GM23338 (cell line): ENCODE measurements at regions not wholly inside any gene's neighbourhood (a gene's known extent, or its start where the extent isn't known, plus 50 kb on each side); places are given as distances from the start of the nearest gene placed in this dataset.

Experiments
- ATAC-seq: fragments of 200-7000 bp; cut with Tn5 transposase; 3 replicates; pipeline ENCODE4 v1.9.1; 2020
- DNase-seq: peaks from one replicate; pipeline ENCODE4 v3.0.0-alpha.2; 2015; ENCODE audit warnings: low spot score
- H2AFZ ChIP-seq: fragments of 200-600 bp; sonication (generic); 2 replicates; pipeline ENCODE4 v1.8.0; 2016; ENCODE audit warnings: antibody characterized with exemption, mild to moderate bottlenecking, moderate library complexity
- H3F3A ChIP-seq: fragments of 200-600 bp; sonication (generic); replicated peaks from 2 replicates; pipeline ENCODE4 v1.8.0; 2017; ENCODE audit warnings: antibody characterized with exemption, mixed run types, low read depth
- H3K27ac ChIP-seq: fragments of 200-600 bp; sonication (generic); 2 replicates; pipeline ENCODE4 v1.6.1; 2016; ENCODE audit warnings: low read depth
- H3K27me3 ChIP-seq: fragments of 200-600 bp; sonication (generic); 2 replicates; pipeline ENCODE4 v1.8.0; 2016; ENCODE audit warnings: mild to moderate bottlenecking, mixed run types, moderate library complexity; ENCODE audit not compliant: insufficient read depth
- H3K36me3 ChIP-seq: fragments of 200-600 bp; sonication (generic); 2 replicates; pipeline ENCODE4 v1.8.0; 2016; ENCODE audit warnings: mild to moderate bottlenecking; ENCODE audit not compliant: insufficient read depth
- H3K4me1 ChIP-seq: fragments of 200-600 bp; sonication (generic); 2 replicates; pipeline ENCODE4 v1.8.0; 2016; ENCODE audit warnings: mild to moderate bottlenecking, moderate library complexity; ENCODE audit not compliant: insufficient read depth
- H3K4me2 ChIP-seq: fragments of 200-600 bp; sonication (generic); 2 replicates; pipeline ENCODE4 v1.7.1; 2017; ENCODE audit warnings: mixed run types
- H3K4me3 ChIP-seq: fragments of 200-600 bp; sonication (generic); 2 replicates; pipeline ENCODE4 v1.6.1; 2016; ENCODE audit warnings: mixed run types
- H3K79me2 ChIP-seq: fragments of 200-600 bp; sonication (generic); replicated peaks from 2 replicates; pipeline ENCODE4 v1.8.0; 2017; ENCODE audit warnings: mild to moderate bottlenecking; ENCODE audit not compliant: insufficient read depth
- H3K9me2 ChIP-seq: fragments of 200-600 bp; sonication (generic); 2 replicates; pipeline ENCODE4 v1.8.0; 2017; ENCODE audit not compliant: insufficient read depth
- H4K20me1 ChIP-seq: fragments of 200-600 bp; sonication (generic); replicated peaks from 2 replicates; pipeline ENCODE4 v1.8.0; 2017; ENCODE audit warnings: mild to moderate bottlenecking; ENCODE audit not compliant: insufficient read depth
- H3K27ac Mint-ChIP-seq: 2 replicates; pipeline ENCODE4 v1.8.0; 2020; ENCODE audit warnings: inconsistent platforms, mild to moderate bottlenecking, moderate library complexity, mixed read lengths
- H3K27me3 Mint-ChIP-seq: 3 replicates; pipeline ENCODE4 v1.8.0; 2022; ENCODE audit warnings: low read depth, mild to moderate bottlenecking, moderate library complexity, mixed read lengths, inconsistent platforms; ENCODE audit not compliant: insufficient read depth, poor library complexity
- H3K36me3 Mint-ChIP-seq: 3 replicates; pipeline ENCODE4 v1.8.0; 2021; ENCODE audit warnings: low read depth, mild to moderate bottlenecking, inconsistent platforms, moderate library complexity, mixed read lengths
- H3K4me1 Mint-ChIP-seq: 3 replicates; pipeline ENCODE4 v1.8.0; 2020; ENCODE audit warnings: mild to moderate bottlenecking, inconsistent platforms, mixed read lengths
- H3K4me3 Mint-ChIP-seq: 3 replicates; pipeline ENCODE4 v1.8.0; 2021; ENCODE audit warnings: moderate library complexity, mild to moderate bottlenecking, inconsistent platforms, mixed read lengths
- H3K9me3 Mint-ChIP-seq: 3 replicates; pipeline ENCODE4 v1.8.0; 2020; ENCODE audit warnings: moderate library complexity, mild to moderate bottlenecking, inconsistent platforms, mixed read lengths
- CREB1 ChIP-seq: fragments of 250-450 bp; sonication (Bioruptor Pico); IDR thresholded peaks from 2 replicates; pipeline ENCODE4 v1.5.0; 2020; ENCODE audit warnings: low read depth, mild to moderate bottlenecking, moderate library complexity
- EZH2phosphoT487 ChIP-seq: fragments of 200-600 bp; sonication (generic); IDR thresholded peaks from one replicate; pipeline ENCODE4 v1.8.1; 2018; ENCODE audit warnings: antibody characterized with exemption; ENCODE audit not compliant: unreplicated experiment
- JUNB ChIP-seq: IDR thresholded peaks from one replicate; pipeline ENCODE4 v1.6.1; 2016; ENCODE audit warnings: antibody characterized with exemption; ENCODE audit not compliant: unreplicated experiment
- NANOG ChIP-seq: IDR thresholded peaks from 2 replicates; pipeline ENCODE4 v1.6.1; 2016; ENCODE audit warnings: antibody characterized with exemption, borderline replicate concordance
- POLR2AphosphoS5 ChIP-seq: IDR thresholded peaks from 2 replicates; pipeline ENCODE4 v1.6.1; 2016; ENCODE audit warnings: antibody characterized with exemption, low read depth
- REST ChIP-seq: IDR thresholded peaks from one replicate; pipeline ENCODE4 v1.6.1; 2018; ENCODE audit warnings: antibody characterized with exemption; ENCODE audit not compliant: unreplicated experiment
- STAT1 ChIP-seq: IDR thresholded peaks from one replicate; pipeline ENCODE4 v1.6.1; 2016; ENCODE audit warnings: antibody characterized with exemption; ENCODE audit not compliant: unreplicated experiment
- ZNF114 ChIP-seq: fragments of 250-450 bp; sonication (Bioruptor Pico); IDR thresholded peaks from 2 replicates; pipeline ENCODE4 v1.5.0; 2020; ENCODE audit warnings: mild to moderate bottlenecking, moderate library complexity
- TF ChIP-seq, protein P1 (sequence below): fragments of 250-450 bp; sonication (Bioruptor Pico); IDR thresholded peaks from 2 replicates; pipeline ENCODE4 v1.5.0; 2020; ENCODE audit warnings: mild to moderate bottlenecking, moderate library complexity

DNA sequence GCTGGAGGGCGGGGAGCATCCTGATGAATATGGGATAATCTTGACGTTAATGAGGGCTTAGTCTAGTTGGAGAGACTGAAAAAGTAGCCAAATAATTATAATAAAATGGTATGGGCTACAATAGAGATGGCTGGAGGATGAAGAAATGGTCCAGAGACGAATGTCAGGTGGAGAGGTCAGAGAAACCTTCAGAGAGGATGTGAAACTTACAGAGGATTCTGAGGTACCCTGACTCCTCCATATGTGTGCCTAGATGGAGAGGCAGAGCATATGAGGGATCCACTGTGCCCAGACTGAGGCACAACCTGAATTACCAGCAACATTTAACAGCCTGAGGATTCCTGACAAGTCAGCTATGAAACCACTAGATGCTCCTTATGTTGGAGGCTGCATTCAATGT lies 417.0 kb downstream of the ATP23 start:
- no peaks in the 10 kb centered on the region for H3K4me1 ChIP-seq
- no peaks in the 10 kb centered on the region for H3K27me3 ChIP-seq
- 0 out of 2 replicates have a peak, but pooled peaks cover 5% of the 10 kb centered on the region for H3K9me2 ChIP-seq
- no peaks in the 10 kb centered on the region for H3K36me3 ChIP-seq
- H3K4me3 Mint-ChIP-seq, result no peak overlapping the region
- H3K36me3 Mint-ChIP-seq, result no peaks in the 10 kb centered on the region
- H3F3A ChIP-seq, result no peaks in the 10 kb centered on the region
- no peak overlapping the region for H2AFZ ChIP-seq
- no peak overlapping the region for H3K27ac ChIP-seq
- no peaks in the 10 kb centered on the region for H4K20me1 ChIP-seq
- peaks cover 2% of the 10 kb centered on the region; the same call in 1 of the 3 replicates for H3K9me3 Mint-ChIP-seq
- peaks cover 7% of the 10 kb centered on the region for H3K27me3 Mint-ChIP-seq
- DNase-seq (no peak), ATAC-seq (no peak)
- no peak overlapping the region for H3K27ac Mint-ChIP-seq
- H3K4me1 Mint-ChIP-seq, result no peaks in the 10 kb centered on the region
- no peak overlapping the region for H3K4me3 ChIP-seq
- no peaks in the 10 kb centered on the region for H3K79me2 ChIP-seq
- no peak overlapping the region for H3K4me2 ChIP-seq
- TF ChIP-seq NANOG (no peak), EZH2phosphoT487 (no peak), REST (no peak), JUNB (no peak), CREB1 (CRISPR knock-in tag) (no peak), ZNF114 (CRISPR knock-in tag) (no peak), POLR2AphosphoS5 (no peak), STAT1 (no peak)
- TF ChIP-seq, protein P1, sequence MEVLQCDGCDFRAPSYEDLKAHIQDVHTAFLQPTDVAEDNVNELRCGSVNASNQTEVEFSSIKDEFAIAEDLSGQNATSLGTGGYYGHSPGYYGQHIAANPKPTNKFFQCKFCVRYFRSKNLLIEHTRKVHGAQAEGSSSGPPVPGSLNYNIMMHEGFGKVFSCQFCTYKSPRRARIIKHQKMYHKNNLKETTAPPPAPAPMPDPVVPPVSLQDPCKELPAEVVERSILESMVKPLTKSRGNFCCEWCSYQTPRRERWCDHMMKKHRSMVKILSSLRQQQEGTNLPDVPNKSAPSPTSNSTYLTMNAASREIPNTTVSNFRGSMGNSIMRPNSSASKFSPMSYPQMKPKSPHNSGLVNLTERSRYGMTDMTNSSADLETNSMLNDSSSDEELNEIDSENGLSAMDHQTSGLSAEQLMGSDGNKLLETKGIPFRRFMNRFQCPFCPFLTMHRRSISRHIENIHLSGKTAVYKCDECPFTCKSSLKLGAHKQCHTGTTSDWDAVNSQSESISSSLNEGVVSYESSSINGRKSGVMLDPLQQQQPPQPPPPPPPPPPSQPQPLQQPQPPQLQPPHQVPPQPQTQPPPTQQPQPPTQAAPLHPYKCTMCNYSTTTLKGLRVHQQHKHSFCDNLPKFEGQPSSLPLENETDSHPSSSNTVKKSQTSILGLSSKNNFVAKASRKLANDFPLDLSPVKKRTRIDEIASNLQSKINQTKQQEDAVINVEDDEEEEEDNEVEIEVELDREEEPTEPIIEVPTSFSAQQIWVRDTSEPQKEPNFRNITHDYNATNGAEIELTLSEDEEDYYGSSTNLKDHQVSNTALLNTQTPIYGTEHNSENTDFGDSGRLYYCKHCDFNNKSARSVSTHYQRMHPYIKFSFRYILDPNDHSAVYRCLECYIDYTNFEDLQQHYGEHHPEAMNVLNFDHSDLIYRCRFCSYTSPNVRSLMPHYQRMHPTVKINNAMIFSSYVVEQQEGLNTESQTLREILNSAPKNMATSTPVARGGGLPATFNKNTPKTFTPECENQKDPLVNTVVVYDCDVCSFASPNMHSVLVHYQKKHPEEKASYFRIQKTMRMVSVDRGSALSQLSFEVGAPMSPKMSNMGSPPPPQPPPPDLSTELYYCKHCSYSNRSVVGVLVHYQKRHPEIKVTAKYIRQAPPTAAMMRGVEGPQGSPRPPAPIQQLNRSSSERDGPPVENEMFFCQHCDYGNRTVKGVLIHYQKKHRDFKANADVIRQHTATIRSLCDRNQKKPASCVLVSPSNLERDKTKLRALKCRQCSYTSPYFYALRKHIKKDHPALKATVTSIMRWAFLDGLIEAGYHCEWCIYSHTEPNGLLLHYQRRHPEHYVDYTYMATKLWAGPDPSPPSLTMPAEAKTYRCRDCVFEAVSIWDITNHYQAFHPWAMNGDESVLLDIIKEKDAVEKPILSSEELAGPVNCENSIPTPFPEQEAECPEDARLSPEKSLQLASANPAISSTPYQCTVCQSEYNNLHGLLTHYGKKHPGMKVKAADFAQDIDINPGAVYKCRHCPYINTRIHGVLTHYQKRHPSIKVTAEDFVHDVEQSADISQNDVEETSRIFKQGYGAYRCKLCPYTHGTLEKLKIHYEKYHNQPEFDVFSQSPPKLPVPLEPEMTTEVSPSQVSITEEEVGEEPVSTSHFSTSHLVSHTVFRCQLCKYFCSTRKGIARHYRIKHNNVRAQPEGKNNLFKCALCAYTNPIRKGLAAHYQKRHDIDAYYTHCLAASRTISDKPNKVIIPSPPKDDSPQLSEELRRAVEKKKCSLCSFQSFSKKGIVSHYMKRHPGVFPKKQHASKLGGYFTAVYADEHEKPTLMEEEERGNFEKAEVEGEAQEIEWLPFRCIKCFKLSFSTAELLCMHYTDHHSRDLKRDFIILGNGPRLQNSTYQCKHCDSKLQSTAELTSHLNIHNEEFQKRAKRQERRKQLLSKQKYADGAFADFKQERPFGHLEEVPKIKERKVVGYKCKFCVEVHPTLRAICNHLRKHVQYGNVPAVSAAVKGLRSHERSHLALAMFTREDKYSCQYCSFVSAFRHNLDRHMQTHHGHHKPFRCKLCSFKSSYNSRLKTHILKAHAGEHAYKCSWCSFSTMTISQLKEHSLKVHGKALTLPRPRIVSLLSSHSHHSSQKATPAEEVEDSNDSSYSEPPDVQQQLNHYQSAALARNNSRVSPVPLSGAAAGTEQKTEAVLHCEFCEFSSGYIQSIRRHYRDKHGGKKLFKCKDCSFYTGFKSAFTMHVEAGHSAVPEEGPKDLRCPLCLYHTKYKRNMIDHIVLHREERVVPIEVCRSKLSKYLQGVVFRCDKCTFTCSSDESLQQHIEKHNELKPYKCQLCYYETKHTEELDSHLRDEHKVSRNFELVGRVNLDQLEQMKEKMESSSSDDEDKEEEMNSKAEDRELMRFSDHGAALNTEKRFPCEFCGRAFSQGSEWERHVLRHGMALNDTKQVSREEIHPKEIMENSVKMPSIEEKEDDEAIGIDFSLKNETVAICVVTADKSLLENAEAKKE, result no peak
